GM12878 (cell line): ENCODE measurements at regions not wholly inside any gene's neighbourhood (a gene's known extent, or its start where the extent isn't known, plus 50 kb on each side); places are given as distances from the start of the nearest gene placed in this dataset.

Source experiments
- BCLAF1 ChIP-seq: fragments of 450-650 bp; IDR thresholded peaks from 2 replicates; pipeline ENCODE4 v1.6.1; 2017; ENCODE audit warnings: antibody characterized with exemption, mild to moderate bottlenecking, moderate library complexity
- MYC ChIP-seq: IDR thresholded peaks from 2 replicates; pipeline ENCODE4 v1.6.1; 2011; ENCODE audit warnings: mild to moderate bottlenecking, low read length, moderate library complexity, inconsistent platforms; ENCODE audit not compliant: insufficient read depth, insufficient replicate concordance, insufficient read length, severe bottlenecking
- NR2C2 ChIP-seq: IDR thresholded peaks from 2 replicates; pipeline ENCODE4 v1.6.1; 2011; ENCODE audit warnings: borderline replicate concordance, low read depth; ENCODE audit not compliant: control insufficient read depth, insufficient read length
- TF ChIP-seq, protein P1 (sequence below): IDR thresholded peaks from 2 replicates; pipeline ENCODE4 v1.6.1; 2012; ENCODE audit warnings: low read depth, low read length, improper control_type of control experiment
- TF ChIP-seq, protein P2 (sequence below): IDR thresholded peaks from 2 replicates; pipeline ENCODE4 v1.6.1; 2011; ENCODE audit warnings: low read depth, mild to moderate bottlenecking, low read length, moderate library complexity, borderline replicate concordance; ENCODE audit errors: extremely low read depth

DNA sequence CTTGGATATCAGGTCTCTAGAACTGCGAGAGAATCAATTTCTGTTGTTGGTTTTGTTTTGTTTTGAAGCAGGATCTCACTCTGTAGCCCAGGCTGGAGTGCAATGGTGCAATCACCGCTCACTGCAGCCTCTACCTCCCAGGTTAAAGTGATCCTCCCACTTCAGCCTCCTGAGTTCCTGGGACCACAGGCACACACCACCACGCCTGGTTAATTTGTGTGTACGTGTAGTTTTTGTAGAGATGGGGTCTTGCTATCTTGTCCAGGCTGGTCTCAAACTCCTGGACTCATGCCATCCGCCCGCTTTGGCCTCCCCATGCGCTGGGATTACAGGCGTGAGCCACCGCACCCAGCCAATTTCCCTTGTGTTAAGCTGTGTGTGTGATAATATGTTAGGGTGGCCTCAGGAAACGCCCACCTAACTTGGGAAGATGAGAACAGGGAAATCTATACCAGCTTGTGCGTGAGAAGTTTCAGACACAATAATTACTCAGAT lies 109.6 kb downstream of the SIK1 start:
- TF ChIP-seq BCLAF1 (no peak), MYC (no peak), NR2C2 (no peak)
- TF ChIP-seq, protein P1, sequence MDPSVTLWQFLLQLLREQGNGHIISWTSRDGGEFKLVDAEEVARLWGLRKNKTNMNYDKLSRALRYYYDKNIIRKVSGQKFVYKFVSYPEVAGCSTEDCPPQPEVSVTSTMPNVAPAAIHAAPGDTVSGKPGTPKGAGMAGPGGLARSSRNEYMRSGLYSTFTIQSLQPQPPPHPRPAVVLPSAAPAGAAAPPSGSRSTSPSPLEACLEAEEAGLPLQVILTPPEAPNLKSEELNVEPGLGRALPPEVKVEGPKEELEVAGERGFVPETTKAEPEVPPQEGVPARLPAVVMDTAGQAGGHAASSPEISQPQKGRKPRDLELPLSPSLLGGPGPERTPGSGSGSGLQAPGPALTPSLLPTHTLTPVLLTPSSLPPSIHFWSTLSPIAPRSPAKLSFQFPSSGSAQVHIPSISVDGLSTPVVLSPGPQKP: no peak
- TF ChIP-seq, protein P2, sequence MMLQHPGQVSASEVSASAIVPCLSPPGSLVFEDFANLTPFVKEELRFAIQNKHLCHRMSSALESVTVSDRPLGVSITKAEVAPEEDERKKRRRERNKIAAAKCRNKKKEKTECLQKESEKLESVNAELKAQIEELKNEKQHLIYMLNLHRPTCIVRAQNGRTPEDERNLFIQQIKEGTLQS: no peak
